Activated CD4-positive, alpha-beta T cell treated with anti-CD3 and anti-CD28 coated beads for 48 hours (primary cell): ENCODE measurements at regions not wholly inside any gene's neighbourhood (a gene's known extent, or its start where the extent isn't known, plus 50 kb on each side); places are given as distances from the start of the nearest gene placed in this dataset.

Experiments used
- DNase-seq: peaks from one replicate; pipeline ENCODE4 v3.0.0-alpha.2; 2020

DNA sequence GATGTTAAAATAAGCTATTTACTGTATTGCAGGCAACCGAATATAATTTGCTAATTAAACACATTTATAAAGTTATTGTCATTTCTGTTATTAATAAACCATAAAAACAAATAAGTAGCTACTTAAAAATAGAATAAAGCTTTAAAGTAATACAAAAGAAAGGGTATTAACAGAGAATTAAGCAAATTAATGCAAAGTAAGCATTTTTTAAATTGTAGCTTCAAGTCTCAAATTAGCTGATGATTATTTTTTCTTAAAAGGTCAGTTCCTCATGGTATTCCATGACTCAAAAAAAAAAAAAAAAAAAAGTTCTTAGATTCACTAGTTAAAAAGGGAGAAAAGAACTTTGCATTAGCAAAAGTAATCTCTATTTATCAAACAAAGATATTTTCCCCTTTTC is 292.5 kb downstream of the SLITRK1 start:
- no peak for DNase-seq

GRCh38 chr13:83577183-83577582 is 305.1 kb downstream of the SLITRK1 start:
- no peak for DNase-seq

- no peak for DNase-seq
These were observed 314.3 kb downstream of the SLITRK1 start for GRCh38 chr13:83568019-83568418.

- DNase-seq, result no peak
These were observed 318.8 kb downstream of the SLITRK1 start for GRCh38 chr13:83563499-83563898.

GRCh38 chr13:83557845-83558244 is 324.4 kb downstream of the SLITRK1 start:
- no peak for DNase-seq

GRCh38 chr13:83549671-83550070 is 332.6 kb downstream of the SLITRK1 start:
- no peak for DNase-seq

DNA sequence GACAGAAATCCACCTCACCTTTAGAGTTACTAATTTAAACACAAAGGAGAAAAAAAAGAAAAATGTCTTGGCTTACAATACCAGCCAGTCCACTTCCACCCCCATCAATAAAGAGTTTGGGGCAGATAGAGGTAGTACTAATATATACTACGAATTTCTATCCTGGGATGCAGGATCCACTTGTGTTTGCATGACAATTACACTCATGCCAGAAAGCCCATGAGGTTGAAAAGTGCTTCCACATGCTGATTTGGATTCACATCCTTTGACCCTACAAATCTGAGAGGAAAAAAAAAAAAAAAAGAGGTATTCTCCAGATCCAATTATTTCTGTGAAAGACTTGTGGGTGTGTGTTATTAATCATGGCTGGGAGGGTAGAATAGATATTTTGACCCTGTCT is 335.2 kb downstream of the SLITRK1 start:
- no peak for DNase-seq

GRCh38 chr13:83546476-83546875 is 335.8 kb downstream of the SLITRK1 start:
- DNase-seq, result no peak

GRCh38 chr13:83538636-83539035 is 343.6 kb downstream of the SLITRK1 start:
- no peak for DNase-seq

- no peak for DNase-seq
These were observed 345.3 kb downstream of the SLITRK1 start for GRCh38 chr13:83536941-83537340.

DNA sequence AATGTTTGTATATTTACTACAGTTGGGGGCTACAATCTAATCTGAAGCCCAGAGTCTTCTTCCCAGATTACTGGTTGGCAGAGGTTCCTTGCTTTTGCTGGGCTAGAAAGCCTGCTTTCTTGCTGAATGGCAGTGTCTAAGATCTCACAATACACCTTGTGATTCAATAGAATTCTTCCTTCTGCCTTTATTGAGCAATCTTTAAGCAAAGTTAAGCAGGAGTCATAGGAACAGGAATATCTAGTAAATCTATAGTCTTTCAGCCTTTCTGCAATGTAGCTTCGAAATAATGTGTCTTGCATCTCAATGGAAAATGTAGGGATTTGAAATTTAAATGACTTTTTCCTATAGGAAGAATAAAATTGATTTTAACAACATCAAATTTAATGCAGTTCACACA is 346.1 kb downstream of the SLITRK1 start:
- DNase-seq, result no peak

DNA sequence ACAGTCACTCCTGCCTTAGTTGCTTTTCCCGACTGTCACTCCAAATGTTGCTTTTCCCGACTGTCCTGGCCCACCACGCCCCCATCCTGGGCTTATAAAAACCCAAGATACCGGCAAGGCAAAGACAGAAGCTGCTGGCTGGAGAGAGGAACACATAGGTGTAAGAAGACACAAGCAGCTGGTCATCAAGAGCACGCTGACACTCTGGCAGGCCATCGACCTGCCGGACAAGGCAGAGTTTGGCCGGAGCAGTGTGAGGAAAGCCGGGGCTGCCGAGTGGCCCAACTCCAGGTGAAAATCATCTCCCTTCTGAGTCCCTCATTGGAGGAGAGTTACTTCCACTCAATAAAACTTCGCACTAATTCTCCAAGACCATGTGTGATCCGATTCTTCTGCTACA is 349.5 kb downstream of the SLITRK1 start:
- no peak for DNase-seq

DNA sequence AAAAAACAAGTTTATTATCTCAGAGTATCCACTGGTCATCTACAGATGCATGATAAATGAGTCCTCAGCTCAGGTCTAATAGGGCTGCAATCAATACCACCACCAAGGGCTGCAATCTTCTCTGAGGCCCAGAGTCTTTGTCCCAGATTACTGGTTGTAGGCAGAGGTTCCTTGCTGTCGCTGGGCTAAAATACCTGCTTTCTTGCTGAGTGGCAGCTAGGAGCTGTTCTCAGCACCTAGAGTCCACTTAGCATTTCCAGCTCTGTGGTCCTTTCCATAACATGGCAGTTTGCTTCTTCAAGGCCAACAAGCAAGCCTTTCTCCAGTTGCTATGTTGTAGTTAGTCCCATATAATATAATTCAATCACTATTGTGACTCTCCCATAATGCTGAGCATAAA is 351.3 kb downstream of the SLITRK1 start:
- DNase-seq, result no peak

GRCh38 chr13:83516781-83517180 is 365.5 kb downstream of the SLITRK1 start:
- DNase-seq, result no peak

GRCh38 chr13:83515268-83516015 is 366.8 kb downstream of the SLITRK1 start:
- no peak for DNase-seq

- no peak for DNase-seq
These were observed 373.4 kb downstream of the SLITRK1 start for GRCh38 chr13:83508771-83509301.

GRCh38 chr13:83503424-83503823 is 378.9 kb downstream of the SLITRK1 start:
- DNase-seq, result no peak

- DNase-seq, result no peak
These were observed 383.0 kb downstream of the SLITRK1 start for GRCh38 chr13:83499286-83499685.

GRCh38 chr13:83498481-83499190 is 383.6 kb downstream of the SLITRK1 start:
- no peak for DNase-seq

DNA sequence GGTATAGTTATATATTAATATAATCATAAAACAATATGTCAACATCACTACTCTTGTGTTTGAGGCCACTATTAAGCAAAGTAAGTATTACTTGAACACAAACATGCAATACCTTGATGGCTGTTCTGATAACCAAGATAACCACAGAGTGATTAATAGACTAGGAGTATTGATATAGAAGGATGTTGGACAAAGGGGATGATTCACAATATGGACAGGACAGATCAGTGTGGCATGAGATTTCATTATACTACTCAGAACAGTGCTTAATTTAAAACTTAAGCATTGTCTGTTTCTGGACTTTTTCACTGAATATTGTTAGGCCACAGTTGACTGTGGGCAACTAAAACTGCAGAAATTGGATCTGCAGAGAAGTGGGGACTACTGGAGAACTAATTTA is 384.2 kb downstream of the SLITRK1 start:
- no peak for DNase-seq

GRCh38 chr13:83496501-83496900 is 385.8 kb downstream of the SLITRK1 start:
- no peak for DNase-seq

- no peak for DNase-seq
These were observed 397.2 kb downstream of the SLITRK1 start for GRCh38 chr13:83485101-83485500.

- DNase-seq, result no peak
These were observed 411.3 kb downstream of the SLITRK1 start for GRCh38 chr13:83471011-83471410.

DNA sequence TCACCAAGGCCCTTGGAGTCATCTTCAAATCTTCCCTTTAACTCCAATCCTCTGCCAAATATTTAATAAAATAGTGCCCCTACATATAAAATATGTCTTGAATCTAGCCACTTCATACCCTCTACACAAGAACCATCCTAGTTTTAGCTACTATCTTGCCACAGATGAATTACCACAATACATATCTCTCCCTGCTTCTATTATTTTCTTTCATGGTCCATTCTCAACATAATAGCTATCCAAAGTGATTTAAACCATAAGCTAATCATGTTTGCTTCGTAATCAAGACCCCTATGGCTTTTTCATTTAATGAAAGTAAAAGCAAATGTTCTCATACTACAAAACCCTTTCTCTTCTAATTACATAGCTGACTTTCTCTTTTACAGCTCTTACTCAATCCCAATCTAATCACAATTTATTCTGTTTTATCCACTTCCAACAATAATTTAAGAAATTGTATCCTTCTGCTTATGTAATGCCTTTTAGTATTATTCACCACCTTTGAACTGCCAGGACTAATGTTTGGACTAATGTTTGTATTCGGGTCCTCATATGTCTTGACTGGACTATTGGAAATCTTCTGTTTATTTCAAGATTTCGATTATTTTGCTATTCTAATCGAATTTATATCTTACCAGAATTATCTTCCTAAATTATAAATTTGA is 412.0 kb downstream of the SLITRK1 start:
- no peak for DNase-seq
